Activated CD8-positive, alpha-beta memory T cell treated with anti-CD3 and anti-CD28 coated beads for 1 hour (primary cell): ENCODE measurements at regions not wholly inside any gene's neighbourhood (a gene's known extent, or its start where the extent isn't known, plus 50 kb on each side); places are given as distances from the start of the nearest gene placed in this dataset.
"Not testable (repeated sequence)": the region's sequence is repeated elsewhere in the genome, so short reads cannot be mapped to it uniquely, and the experiment has no call there.

Experiments used
- DNase-seq, 2 donors: peaks; one replicate each; pipeline ENCODE4 v3.0.0-alpha.2; 2020; ENCODE audit warnings: low read depth in 1 of 2; ENCODE audit errors: extremely low read depth in 1 of 2

GRCh38 chr13:82129281-82129680, 1753.0 kb downstream of the SLITRK1 start:
- DNase-seq: no peak

DNA sequence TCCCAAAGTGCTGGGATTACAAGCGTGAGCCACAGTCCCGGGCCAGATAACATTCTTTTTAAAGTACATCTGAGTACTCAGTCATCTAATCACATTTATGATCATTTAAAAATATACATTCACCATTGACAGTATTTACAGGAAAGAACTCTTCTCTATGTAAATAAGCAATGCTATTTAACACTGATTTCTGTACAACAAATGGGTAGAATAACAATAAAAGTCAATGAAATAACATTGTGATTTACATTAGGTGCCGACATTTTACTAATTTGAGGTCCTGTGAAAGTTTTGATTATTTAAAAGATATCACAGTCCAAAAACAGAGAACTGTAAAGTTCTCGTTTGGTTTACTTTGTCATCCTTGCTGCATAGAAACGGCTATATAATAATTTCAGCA, 1763.7 kb downstream of the SLITRK1 start:
- DNase-seq: no peak

DNA sequence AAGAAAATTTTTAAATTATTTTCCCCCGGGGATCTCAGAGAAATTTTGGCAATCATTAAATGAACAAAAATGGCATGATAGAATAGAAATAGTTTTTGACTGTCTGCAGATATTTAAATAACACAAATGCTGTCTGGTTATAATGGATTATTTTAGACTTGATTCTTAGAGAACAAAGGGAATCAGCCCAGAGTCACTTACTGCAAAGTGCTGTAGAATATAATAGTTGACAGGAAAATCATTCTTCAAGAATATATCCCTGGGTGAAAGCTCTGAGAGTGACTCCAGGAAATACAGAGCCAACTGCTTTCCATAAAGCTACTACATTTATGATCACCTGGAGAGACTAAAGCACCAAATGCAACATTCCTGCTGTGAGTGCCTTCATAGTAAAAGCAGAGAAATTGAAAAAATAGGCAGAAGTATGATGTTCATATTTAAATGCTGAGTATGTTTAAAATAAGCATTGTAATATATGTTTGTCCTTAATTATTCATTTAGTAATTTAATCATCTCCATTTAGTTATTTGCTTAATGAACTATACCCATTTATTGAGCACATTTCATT, 1765.8 kb downstream of the SLITRK1 start:
- no peak for DNase-seq

GRCh38 chr13:82115391-82115790, 1766.9 kb downstream of the SLITRK1 start:
- DNase-seq: no peak

DNA sequence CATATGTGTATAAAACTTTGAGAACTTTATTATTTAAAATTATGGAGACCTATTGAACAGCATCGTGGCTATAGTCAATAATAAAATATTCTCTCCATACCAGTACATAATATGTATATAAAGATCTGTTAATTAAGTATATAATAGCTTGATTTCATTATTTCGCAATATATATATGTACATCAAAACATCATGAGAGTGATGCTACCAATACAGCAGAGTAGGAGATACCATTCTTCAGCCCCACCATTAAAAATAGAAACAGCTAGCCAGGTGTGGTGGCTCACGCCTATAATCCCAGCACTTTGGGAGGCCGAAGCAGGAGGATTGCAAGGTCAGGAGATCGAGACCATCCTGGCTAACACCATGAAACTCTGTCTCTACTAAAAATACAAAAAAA, 1755.3 kb upstream of the SPRY2 start:
- DNase-seq: no peak

- DNase-seq: no peak
Measured at GRCh38 chr13:82092312-82092711, 1751.4 kb upstream of the SPRY2 start.

- DNase-seq: no peak
Measured at GRCh38 chr13:82088781-82089180, 1747.9 kb upstream of the SPRY2 start.

GRCh38 chr13:82076496-82076895, 1735.6 kb upstream of the SPRY2 start:
- DNase-seq: no peak

GRCh38 chr13:82070416-82070815, 1729.5 kb upstream of the SPRY2 start:
- no peak for DNase-seq

DNA sequence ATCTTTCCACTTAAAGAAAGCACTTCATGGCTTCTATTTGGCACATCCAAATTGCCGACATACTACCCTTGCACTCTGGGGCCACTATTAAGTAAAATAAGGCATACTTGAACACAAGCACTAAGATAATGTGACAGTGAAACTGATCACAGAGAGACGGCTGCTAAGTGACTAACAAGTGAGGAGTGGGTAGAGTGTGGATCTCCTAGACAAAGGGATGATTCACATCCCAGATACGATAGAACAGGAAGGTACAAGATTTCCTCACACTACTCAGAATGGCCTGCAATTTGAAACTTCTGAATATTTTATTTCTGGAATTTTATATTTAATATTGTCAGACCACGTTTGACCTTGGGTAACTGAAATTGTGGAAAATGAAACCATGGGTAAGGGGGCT, 1721.8 kb upstream of the SPRY2 start:
- no peak for DNase-seq

GRCh38 chr13:82058364-82058763, 1717.4 kb upstream of the SPRY2 start:
- no peak for DNase-seq

DNA sequence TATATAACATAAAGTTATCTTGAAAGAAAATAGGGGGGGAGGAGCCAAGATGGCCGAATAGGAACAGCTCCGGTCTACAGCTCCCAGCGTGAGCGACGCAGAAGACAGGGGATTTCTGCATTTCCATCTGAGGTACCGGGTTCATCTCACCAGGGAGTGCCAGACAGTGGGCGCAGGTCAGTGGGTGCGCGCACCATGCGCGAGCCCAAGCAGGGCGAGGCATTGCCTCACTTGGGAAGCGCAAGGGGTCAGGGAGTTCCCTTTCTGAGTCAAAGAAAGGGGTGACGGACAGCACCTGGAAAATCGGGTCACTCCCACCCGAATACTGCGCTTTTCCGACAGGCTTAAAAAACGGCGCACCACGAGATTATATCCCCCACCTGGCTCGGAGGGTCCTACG, 1704.4 kb upstream of the SPRY2 start:
- DNase-seq: not testable (repeated sequence)

GRCh38 chr13:82036602-82037001, 1695.7 kb upstream of the SPRY2 start:
- DNase-seq: no peak

- DNase-seq: no peak
Measured at GRCh38 chr13:82011355-82011754, 1670.4 kb upstream of the SPRY2 start.

- DNase-seq: no peak
Measured at GRCh38 chr13:82010780-82011179, 1669.9 kb upstream of the SPRY2 start.

DNA sequence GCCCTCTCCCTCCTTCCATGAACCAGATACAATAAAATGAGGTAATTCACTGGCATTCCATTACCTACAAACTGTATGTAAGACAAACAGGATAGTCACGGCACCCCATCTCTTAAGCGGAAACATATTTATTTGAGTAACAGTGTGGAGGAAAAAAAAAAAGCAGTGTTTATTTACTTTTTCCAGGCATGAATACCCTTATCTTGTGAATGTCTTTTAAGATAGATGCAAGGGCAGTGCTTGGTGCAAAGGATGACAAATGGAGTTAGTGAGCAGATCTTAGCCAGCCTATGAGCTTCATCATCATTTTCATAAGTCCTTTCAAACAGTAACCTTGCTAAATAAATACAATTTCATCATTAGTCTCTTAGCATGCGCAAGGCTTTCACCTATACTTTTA, 1661.8 kb upstream of the SPRY2 start:
- DNase-seq: no peak

DNA sequence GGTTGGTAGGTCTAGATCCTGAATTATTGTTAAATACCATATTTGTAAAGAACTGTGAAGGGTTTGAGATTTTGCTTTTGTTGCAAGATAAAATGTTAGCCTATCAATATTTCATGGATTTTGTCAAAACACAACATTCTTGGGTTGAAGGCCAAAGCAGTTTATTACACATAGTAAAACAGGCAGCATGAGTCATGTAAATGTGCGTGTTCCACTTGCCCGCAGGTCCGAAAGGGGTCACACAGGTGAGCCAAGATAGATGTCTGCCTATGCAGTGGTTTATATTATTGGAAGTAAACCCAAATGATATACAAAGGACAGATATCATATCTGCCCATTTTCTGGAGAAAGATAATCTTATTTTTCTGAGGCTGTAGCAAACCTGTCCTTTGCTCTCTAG, 1654.4 kb upstream of the SPRY2 start:
- no peak for DNase-seq

- no peak for DNase-seq
Measured at GRCh38 chr13:81990652-81991051, 1649.7 kb upstream of the SPRY2 start.

DNA sequence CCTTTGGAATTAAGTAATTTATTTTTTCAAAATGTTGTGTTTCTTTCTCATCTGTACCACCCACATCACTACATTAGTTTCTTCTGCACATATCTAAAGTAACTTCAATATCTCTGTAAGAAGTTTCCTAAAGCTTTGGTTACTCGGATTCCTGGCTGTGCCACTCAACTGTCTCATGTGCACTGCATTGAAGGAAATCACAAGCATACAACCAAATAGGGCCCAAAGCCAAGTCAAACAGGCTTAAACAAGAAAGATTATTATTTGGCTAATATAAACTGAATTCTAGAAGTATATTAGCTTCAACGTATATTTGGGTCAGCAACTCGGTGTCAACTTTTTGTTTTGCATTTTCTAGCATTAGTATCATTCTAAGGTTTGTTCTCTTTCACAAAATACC, 1647.6 kb upstream of the SPRY2 start:
- DNase-seq: no peak

DNA sequence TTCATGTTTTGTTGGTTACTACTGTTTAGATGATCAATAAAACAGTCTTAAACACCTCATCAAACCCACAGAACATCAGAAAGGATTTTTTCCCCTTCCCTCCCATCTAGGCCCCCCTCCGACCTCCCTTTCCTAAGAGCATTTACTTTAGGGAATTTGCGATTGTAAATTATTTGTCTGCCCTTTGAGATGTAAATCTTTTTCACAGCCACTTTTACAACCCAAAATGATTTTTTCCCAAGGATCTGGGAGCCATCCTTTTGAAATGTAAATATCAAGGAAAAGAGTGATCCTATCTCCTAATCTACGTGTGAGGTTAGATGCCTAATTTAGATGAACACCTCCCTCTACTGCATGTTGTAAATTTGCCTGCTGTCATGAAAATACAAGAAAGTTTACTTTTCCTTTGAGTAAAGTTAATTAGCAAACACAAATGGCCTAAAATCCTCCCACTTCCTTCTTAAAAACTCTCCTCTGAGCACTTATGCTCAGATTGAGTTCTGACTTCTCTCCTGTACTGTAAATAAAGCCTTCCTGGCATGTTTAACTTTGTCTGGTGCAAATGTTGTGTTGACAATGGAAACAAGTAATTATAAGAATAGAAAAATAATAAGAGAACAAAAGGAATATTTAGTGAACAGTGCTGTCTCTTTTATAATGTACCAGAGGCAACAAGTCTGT, 1646.9 kb upstream of the SPRY2 start:
- no peak for DNase-seq

DNA sequence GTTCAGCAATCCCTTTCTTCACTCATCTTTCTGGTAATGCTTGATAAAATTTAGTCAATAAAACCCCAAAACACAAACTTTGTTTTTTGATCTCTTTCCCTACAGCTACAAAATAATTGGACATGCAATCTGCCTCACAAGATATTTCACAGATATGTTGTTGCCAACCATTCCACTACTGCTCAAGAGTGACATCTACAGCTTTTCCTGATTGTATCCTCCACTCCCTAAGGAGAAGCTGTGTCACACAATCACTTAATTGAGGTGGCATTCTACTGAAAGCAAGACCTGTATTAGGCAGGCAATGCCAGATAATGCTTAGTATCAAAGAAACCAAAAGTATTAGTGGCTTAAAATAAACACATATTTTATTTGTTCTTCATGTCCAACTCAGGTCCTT, 1646.2 kb upstream of the SPRY2 start:
- no peak for DNase-seq

- DNase-seq: no peak
Measured at GRCh38 chr13:81986308-81986707, 1645.4 kb upstream of the SPRY2 start.

DNA sequence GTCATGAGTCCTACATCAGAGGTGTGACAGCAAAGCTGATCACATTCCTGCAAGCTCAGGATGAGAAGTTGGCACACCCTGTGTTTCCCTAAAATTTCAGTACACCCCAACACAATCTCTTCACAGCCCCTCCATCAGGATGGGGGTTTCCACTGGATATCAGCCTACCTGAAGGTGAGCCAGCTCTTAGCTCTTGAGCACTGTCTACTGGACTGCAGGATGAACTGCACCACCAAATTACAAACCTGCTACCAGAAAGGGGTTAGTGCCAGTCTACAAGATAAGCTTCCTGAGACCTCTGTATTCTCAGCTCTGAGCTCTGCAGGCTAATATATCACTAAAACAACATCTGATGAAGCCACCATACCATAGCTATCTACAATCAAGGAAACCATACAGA, 1616.2 kb upstream of the SPRY2 start:
- no peak for DNase-seq
